HCT116 (cell line): ENCODE measurements at regions not wholly inside any gene's neighbourhood (a gene's known extent, or its start where the extent isn't known, plus 50 kb on each side); places are given as distances from the start of the nearest gene placed in this dataset.

Experiments
- ATAC-seq: fragments of 200-7000 bp; cut with Tn5 transposase; 2 replicates; pipeline ENCODE4 v1.9.1; 2020; ENCODE audit warnings: mild to moderate bottlenecking, moderate library complexity
- BruUV-seq: library from RNA; stranded (reverse); fragments of 400-500 nt; replicated peaks from 2 replicates; lab custom pipeline; 2021; lab: Mats Ljungman, UMichigan
- CTCF ChIA-PET: fragments of 300-600 bp; sonication (Branson Sonifier 250); formaldehyde crosslinking; loops from one replicate; lab custom pipeline; 2021; ENCODE audit warnings: antibody characterized with exemption; lab: Charles Lee
- POLR2A ChIA-PET: fragments of 300-600, 350-600 bp; sonication (Branson Sonifier 250); formaldehyde crosslinking; loops from one replicate; lab custom pipeline; 2021; ENCODE audit warnings: antibody characterized with exemption; lab: Charles Lee
- RAD21 ChIA-PET, 2 experiments: fragments of 300-600 bp; sonication (Branson Sonifier 250); formaldehyde crosslinking; loops; one replicate each; lab custom pipeline; 2023; ENCODE audit warnings: low total read pairs in 2 of 2; ENCODE audit not compliant: uncharacterized antibody in 2 of 2, unreplicated experiment in 2 of 2, low non-redundant PET in 1 of 2; lab: Charles Lee
- DNase-seq: peaks from one replicate; pipeline ENCODE4 v3.0.0-alpha.2; 2010; ENCODE audit warnings: low read depth, low spot score
- H2AFZ ChIP-seq: fragments of 200-600 bp; shearing (Covaris generic), sonication (generic); 2 replicates; pipeline ENCODE4 v1.6.1; 2017; ENCODE audit warnings: low read depth, mixed run types, mixed read lengths, antibody characterized with exemption, low read length; ENCODE audit not compliant: poor library complexity, severe bottlenecking
- H3K27ac ChIP-seq: 2 replicates; pipeline ENCODE4 v1.5.1; 2012; ENCODE audit warnings: low read depth, low read length
- H3K27me3 ChIP-seq: fragments of 200-600 bp; sonication (generic); 2 replicates; pipeline ENCODE4 v1.6.1; 2016; ENCODE audit warnings: mixed run types, low read length, mixed read lengths; ENCODE audit not compliant: insufficient read depth
- H3K36me3 ChIP-seq, 2 experiments: fragments of 200-500 bp in 1 of 2; fragments of 200-600 bp in 1 of 2; sonication (Bioruptor generic) in 1 of 2; sonication (generic) in 1 of 2; 2 replicates each; pipeline versions ENCODE4 v1.5.1 to v1.6.1; 2014 to 2016; ENCODE audit warnings: low read length in 2 of 2, inconsistent platforms in 1 of 2, mixed read lengths in 1 of 2, mixed run types in 1 of 2; ENCODE audit not compliant: insufficient read depth in 2 of 2, control insufficient read depth in 1 of 2
- H3K4me1 ChIP-seq, 2 experiments: fragments of 200-600 bp in 1 of 2; sonication (generic) in 1 of 2; 2 replicates each; pipeline versions ENCODE4 v1.5.1 to v1.6.1; 2012 to 2017; ENCODE audit warnings: low read length in 2 of 2, inconsistent platforms in 1 of 2, mild to moderate bottlenecking in 1 of 2, mixed read lengths in 1 of 2, mixed run types in 1 of 2, moderate library complexity in 1 of 2; ENCODE audit not compliant: insufficient read depth in 2 of 2, control insufficient read depth in 1 of 2
- H3K4me2 ChIP-seq: fragments of 200-600 bp; sonication (generic); 2 replicates; pipeline ENCODE4 v1.6.1; 2017; ENCODE audit warnings: mixed run types, low read length, mixed read lengths
- H3K4me3 ChIP-seq, 2 experiments: fragments of 200-600 bp in 1 of 2; sonication (generic) in 1 of 2; replicated peaks in 1 of 2; 2 replicates each; pipeline ENCODE4 v1.5.1; 2011 to 2016; ENCODE audit warnings: low read length in 2 of 2, control low read depth in 1 of 2, low read depth in 1 of 2, mild to moderate bottlenecking in 1 of 2, mixed read lengths in 1 of 2, mixed run types in 1 of 2
- H3K79me2 ChIP-seq: fragments of 200-600 bp; sonication (generic); 2 replicates; pipeline ENCODE4 v1.6.1; 2017; ENCODE audit warnings: mild to moderate bottlenecking, mixed run types, low read length, moderate library complexity, mixed read lengths; ENCODE audit not compliant: insufficient read depth
- H3K9ac ChIP-seq: fragments of 200-600 bp; sonication (generic); 2 replicates; pipeline ENCODE4 v1.6.1; 2016; ENCODE audit warnings: low read length, mixed read lengths
- H3K9me2 ChIP-seq: fragments of 200-600 bp; sonication (generic), shearing (Covaris generic); 2 replicates; pipeline ENCODE4 v1.6.1; 2017; ENCODE audit warnings: mixed run types, mild to moderate bottlenecking, moderate library complexity; ENCODE audit not compliant: insufficient read depth
- H3K9me3 ChIP-seq, 2 experiments: fragments of 200-500 bp in 1 of 2; fragments of 200-600 bp in 1 of 2; sonication (Bioruptor generic) in 1 of 2; sonication (generic) in 1 of 2; 2 replicates each; pipeline ENCODE4 v1.6.1; 2014 to 2017; ENCODE audit warnings: low read length in 2 of 2, mixed read lengths in 2 of 2, inconsistent platforms in 1 of 2, low read depth in 1 of 2, mild to moderate bottlenecking in 1 of 2, mixed run types in 1 of 2, moderate library complexity in 1 of 2; ENCODE audit not compliant: control insufficient read depth in 1 of 2, insufficient read depth in 1 of 2
- H4K20me1 ChIP-seq: fragments of 200-600 bp; sonication (generic), shearing (Covaris generic); 2 replicates; pipeline ENCODE4 v1.6.1; 2017; ENCODE audit warnings: mixed run types, mild to moderate bottlenecking, moderate library complexity; ENCODE audit not compliant: insufficient read depth
- CBX3 ChIP-seq: IDR thresholded peaks from 2 replicates; pipeline ENCODE4 v1.6.1; 2012; ENCODE audit warnings: low read depth
- CEBPB ChIP-seq: IDR thresholded peaks from 2 replicates; pipeline ENCODE4 v1.6.1; 2012; ENCODE audit warnings: low read depth
- CTCF ChIP-seq, 3 experiments: fragments of 200-600 bp in 1 of 3; sonication (generic) in 1 of 3; IDR thresholded peaks in 2 of 3; conservative IDR thresholded peaks in 1 of 3; 2 replicates each; pipeline ENCODE4 v1.5.1; 2012 to 2017; ENCODE audit warnings: low read depth in 2 of 3, low read length in 2 of 3, antibody characterized with exemption in 1 of 3, borderline replicate concordance in 1 of 3, control low read depth in 1 of 3, mild to moderate bottlenecking in 1 of 3, mixed read lengths in 1 of 3, mixed run types in 1 of 3, moderate library complexity in 1 of 3; ENCODE audit not compliant: insufficient read depth in 1 of 3
- ELF1 ChIP-seq: IDR thresholded peaks from 2 replicates; pipeline ENCODE4 v1.6.1; 2012; ENCODE audit warnings: low read depth, borderline replicate concordance
- EZH2 ChIP-seq: fragments of 200-600 bp; sonication (generic); IDR thresholded peaks from 2 replicates; pipeline ENCODE4 v1.6.1; 2017; ENCODE audit warnings: antibody characterized with exemption, mixed run types
- EZH2phosphoT487 ChIP-seq: fragments of 200-600 bp; IDR thresholded peaks from 2 replicates; pipeline ENCODE4 v1.6.1; 2018; ENCODE audit warnings: antibody characterized with exemption, borderline replicate concordance
- FOSL1 ChIP-seq: IDR thresholded peaks from 2 replicates; pipeline ENCODE4 v1.6.1; 2012; ENCODE audit warnings: low read depth
- JUND ChIP-seq: IDR thresholded peaks from 2 replicates; pipeline ENCODE4 v1.6.1; 2012
- RAD21 ChIP-seq: IDR thresholded peaks from 2 replicates; pipeline ENCODE4 v1.6.1; 2012; ENCODE audit warnings: low read depth, mild to moderate bottlenecking
- SP1 ChIP-seq: IDR thresholded peaks from 2 replicates; pipeline ENCODE4 v1.6.1; 2012; ENCODE audit warnings: low read depth
- SRF ChIP-seq: IDR thresholded peaks from 2 replicates; pipeline ENCODE4 v1.6.1; 2012; ENCODE audit warnings: low read depth
- ZFX ChIP-seq: fragments of 450-650 bp; IDR thresholded peaks from 2 replicates; pipeline ENCODE4 v1.6.1; 2017
- ZNF274 ChIP-seq: fragments of 200-500 bp; sonication (Bioruptor generic); IDR thresholded peaks from 2 replicates; pipeline ENCODE4 v1.6.1; 2014; ENCODE audit warnings: mild to moderate bottlenecking, low read depth, low read length, inconsistent platforms
- intact Hi-C: fragments of 100-400 bp; cut with micrococcal nuclease; formaldehyde crosslinking; loops from 2 replicates; pipeline ENCODE4 v1.10.0; 2022
- TF ChIP-seq, protein P1 (sequence below): IDR thresholded peaks from 2 replicates; pipeline ENCODE4 v1.6.1; 2011; ENCODE audit warnings: mild to moderate bottlenecking, low read length, moderate library complexity; ENCODE audit not compliant: insufficient replicate concordance; ENCODE audit errors: extremely low read depth
- TF ChIP-seq, protein P2 (sequence below): IDR thresholded peaks from 2 replicates; pipeline ENCODE4 v1.6.1; 2012

GRCh38 chr3:77935418-77935817 is 895.5 kb downstream of the ROBO2 start:
- H3K9ac ChIP-seq = no peak overlapping the region
- no peak for DNase-seq
- peaks cover 12 to 16% of the 10 kb centered on the region in 2 experiments; a peak in 2 of 4 replicates for H3K9me3 ChIP-seq
- H3K4me3 ChIP-seq = no peak overlapping the region
- no peak overlapping the region for H2AFZ ChIP-seq
- H3K27me3 ChIP-seq = no peaks in the 10 kb centered on the region
- H3K27ac ChIP-seq = no peak overlapping the region
- H3K9me2 ChIP-seq = no peaks in the 10 kb centered on the region
- H3K79me2 ChIP-seq = no peaks in the 10 kb centered on the region
- H3K4me1 ChIP-seq = no peaks in the 10 kb centered on the region
- H4K20me1 ChIP-seq = no peaks in the 10 kb centered on the region
- no peaks in the 10 kb centered on the region; a peak in 1 of 4 replicates for H3K36me3 ChIP-seq
- ATAC-seq = no peak
- no peak overlapping the region for H3K4me2 ChIP-seq
- intact Hi-C loops = no loop called here
- CTCF ChIA-PET = no interaction called here
- TF ChIP-seq CTCF (IDR thresholded peaks at IDR 0.05 in 2 of 3, conservative IDR thresholded peaks at IDR 0.05 in 1 of 3; ENCODE audit: borderline replicate concordance in 1 of 3, insufficient read depth in 1 of 3, low read depth in 2 of 3, low read length in 2 of 3) (no peak), ZFX (no peak), RAD21 (no peak)
- TF ChIP-seq, protein P1, sequence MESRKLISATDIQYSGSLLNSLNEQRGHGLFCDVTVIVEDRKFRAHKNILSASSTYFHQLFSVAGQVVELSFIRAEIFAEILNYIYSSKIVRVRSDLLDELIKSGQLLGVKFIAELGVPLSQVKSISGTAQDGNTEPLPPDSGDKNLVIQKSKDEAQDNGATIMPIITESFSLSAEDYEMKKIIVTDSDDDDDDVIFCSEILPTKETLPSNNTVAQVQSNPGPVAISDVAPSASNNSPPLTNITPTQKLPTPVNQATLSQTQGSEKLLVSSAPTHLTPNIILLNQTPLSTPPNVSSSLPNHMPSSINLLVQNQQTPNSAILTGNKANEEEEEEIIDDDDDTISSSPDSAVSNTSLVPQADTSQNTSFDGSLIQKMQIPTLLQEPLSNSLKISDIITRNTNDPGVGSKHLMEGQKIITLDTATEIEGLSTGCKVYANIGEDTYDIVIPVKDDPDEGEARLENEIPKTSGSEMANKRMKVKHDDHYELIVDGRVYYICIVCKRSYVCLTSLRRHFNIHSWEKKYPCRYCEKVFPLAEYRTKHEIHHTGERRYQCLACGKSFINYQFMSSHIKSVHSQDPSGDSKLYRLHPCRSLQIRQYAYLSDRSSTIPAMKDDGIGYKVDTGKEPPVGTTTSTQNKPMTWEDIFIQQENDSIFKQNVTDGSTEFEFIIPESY = no peak
- POLR2A ChIA-PET = no interaction called here
- RAD21 ChIA-PET = no interaction called here
- no TSS peak for BruUV-seq

DNA sequence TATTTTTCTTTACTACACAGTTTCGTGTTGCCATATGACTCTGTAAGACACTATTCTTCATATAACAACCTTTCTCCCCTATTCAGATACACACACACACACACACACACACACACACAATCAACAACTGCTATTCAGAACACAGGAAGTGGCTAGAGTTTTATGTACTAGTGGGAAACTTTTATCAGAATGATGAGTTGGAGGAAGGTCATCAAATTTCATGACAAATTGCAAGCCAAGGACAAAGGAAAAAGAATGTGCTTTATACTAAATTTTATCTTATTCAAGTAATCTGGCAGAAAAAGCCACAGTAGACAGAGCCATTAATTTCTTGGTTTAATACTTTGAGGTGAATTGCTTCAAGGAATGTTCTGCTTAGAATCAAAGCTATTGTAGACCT is 899.8 kb downstream of the ROBO2 start:
- no peak overlapping the region for H3K4me3 ChIP-seq
- no peaks in the 10 kb centered on the region for H4K20me1 ChIP-seq
- no peaks in the 10 kb centered on the region for H3K9me2 ChIP-seq
- DNase-seq = no peak
- no peak overlapping the region for H3K27ac ChIP-seq
- H3K27me3 ChIP-seq = no peaks in the 10 kb centered on the region
- H3K79me2 ChIP-seq = no peaks in the 10 kb centered on the region
- no peak for ATAC-seq
- intact Hi-C loops = no loop called here
- no peak for TF ChIP-seq ZFX
- no peak for TF ChIP-seq FOSL1
- TF ChIP-seq CBX3 = no peak
- TF ChIP-seq SRF = no peak
- TF ChIP-seq ELF1 = no peak
- TF ChIP-seq, protein P1 = no peak
- TF ChIP-seq, protein P2, sequence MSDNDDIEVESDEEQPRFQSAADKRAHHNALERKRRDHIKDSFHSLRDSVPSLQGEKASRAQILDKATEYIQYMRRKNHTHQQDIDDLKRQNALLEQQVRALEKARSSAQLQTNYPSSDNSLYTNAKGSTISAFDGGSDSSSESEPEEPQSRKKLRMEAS = no peak
- TF ChIP-seq EZH2 = no peak
- TF ChIP-seq CEBPB = no peak
- no peak for TF ChIP-seq EZH2phosphoT487
- TF ChIP-seq JUND = no peak
- TF ChIP-seq SP1 = no peak
- TF ChIP-seq ZNF274 = no peak
- no peaks in the 10 kb centered on the region for H3K36me3 ChIP-seq
- ChIA-PET POLR2A (no interaction called here), RAD21 (no interaction called here), CTCF (no interaction called here)
- no peaks in the 10 kb centered on the region for H3K4me1 ChIP-seq
- no peak overlapping the region for H2AFZ ChIP-seq
- H3K4me2 ChIP-seq = no peak overlapping the region
- peaks cover 9 to 16% of the 10 kb centered on the region in 2 experiments; a peak in 3 of 4 replicates for H3K9me3 ChIP-seq
- no peak overlapping the region for H3K9ac ChIP-seq
- no TSS peak for BruUV-seq
